SK-N-SH (cell line): ENCODE measurements at regions not wholly inside any gene's neighbourhood (a gene's known extent, or its start where the extent isn't known, plus 50 kb on each side); places are given as distances from the start of the nearest gene placed in this dataset.

ENCODE experiments used
- TEAD4 ChIP-seq: IDR thresholded peaks from 2 replicates; pipeline ENCODE4 v1.4.0; 2012; ENCODE audit warnings: mild to moderate bottlenecking, borderline replicate concordance; ENCODE audit not compliant: insufficient read depth
- YY1 ChIP-seq: IDR thresholded peaks from 2 replicates; pipeline ENCODE4 v1.4.0; 2012; ENCODE audit warnings: low read depth, mild to moderate bottlenecking
- TF ChIP-seq, protein P1 (sequence below): fragments of 200-600 bp; sonication (generic); IDR thresholded peaks from 2 replicates; pipeline ENCODE4 v1.6.1; 2017; ENCODE audit warnings: antibody characterized with exemption, mild to moderate bottlenecking, moderate library complexity

DNA sequence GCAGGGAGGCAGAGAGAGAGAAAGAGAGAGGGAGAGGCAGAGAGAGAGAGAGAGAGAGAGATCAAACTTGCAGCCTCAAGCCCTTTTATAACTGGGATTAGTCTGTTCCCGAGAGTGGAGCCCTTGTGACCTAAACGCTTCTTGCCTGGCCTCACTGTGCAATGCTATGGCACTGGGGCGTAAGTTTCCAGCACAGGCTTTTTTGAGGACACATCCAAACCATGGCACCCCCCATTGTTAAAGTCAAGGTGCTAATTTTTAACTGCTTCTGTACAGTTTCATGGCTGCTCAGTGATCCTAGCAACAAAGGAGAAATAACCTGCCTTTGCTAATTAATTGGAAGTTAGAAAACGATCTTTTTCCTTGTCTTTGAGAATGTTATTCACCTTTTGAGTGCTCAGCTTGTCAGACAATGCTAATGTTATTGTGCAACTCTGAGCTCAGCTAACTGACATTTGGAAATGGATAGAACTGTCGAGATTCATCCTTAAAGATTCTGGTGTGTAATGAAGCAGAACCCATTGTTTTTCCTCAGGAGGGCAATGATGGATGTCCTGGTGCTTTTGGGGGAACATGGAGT, 268.4 kb downstream of the GLRX3 start:
- TF ChIP-seq TEAD4 (no peak), YY1 (no peak)
- TF ChIP-seq, protein P1, sequence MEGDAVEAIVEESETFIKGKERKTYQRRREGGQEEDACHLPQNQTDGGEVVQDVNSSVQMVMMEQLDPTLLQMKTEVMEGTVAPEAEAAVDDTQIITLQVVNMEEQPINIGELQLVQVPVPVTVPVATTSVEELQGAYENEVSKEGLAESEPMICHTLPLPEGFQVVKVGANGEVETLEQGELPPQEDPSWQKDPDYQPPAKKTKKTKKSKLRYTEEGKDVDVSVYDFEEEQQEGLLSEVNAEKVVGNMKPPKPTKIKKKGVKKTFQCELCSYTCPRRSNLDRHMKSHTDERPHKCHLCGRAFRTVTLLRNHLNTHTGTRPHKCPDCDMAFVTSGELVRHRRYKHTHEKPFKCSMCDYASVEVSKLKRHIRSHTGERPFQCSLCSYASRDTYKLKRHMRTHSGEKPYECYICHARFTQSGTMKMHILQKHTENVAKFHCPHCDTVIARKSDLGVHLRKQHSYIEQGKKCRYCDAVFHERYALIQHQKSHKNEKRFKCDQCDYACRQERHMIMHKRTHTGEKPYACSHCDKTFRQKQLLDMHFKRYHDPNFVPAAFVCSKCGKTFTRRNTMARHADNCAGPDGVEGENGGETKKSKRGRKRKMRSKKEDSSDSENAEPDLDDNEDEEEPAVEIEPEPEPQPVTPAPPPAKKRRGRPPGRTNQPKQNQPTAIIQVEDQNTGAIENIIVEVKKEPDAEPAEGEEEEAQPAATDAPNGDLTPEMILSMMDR, result no peak
